T-helper 17 cell (primary cell): ENCODE measurements at regions not wholly inside any gene's neighbourhood (a gene's known extent, or its start where the extent isn't known, plus 50 kb on each side); places are given as distances from the start of the nearest gene placed in this dataset.
"Not testable (repeated sequence)": the region's sequence is repeated elsewhere in the genome, so short reads cannot be mapped to it uniquely, and the experiment has no call there.

Experiments used
- ATAC-seq: fragments of 150-1000 bp; cut with Tn5 transposase; 2 replicates; pipeline ENCODE4 v1.10.0; 2021; ENCODE audit warnings: mild to moderate bottlenecking, moderate library complexity
- DNase-seq, 3 donors: peaks; one replicate each; pipeline versions ENCODE4 v3.0.0 to v3.0.0-alpha.2; 2020 to 2021
- H3K9me3 ChIP-seq: one replicate; pipeline ENCODE4 v1.7.0; 2013; ENCODE audit warnings: low read length, mild to moderate bottlenecking; ENCODE audit not compliant: control insufficient read depth, poor library complexity, severe bottlenecking
- H3K27ac Mint-ChIP-seq: one replicate; pipeline ENCODE4 v1.8.0; 2022; ENCODE audit warnings: mild to moderate bottlenecking, moderate library complexity, mixed read lengths
- H3K27me3 Mint-ChIP-seq: one replicate; pipeline ENCODE4 v1.8.0; 2022; ENCODE audit warnings: mixed read lengths
- H3K36me3 Mint-ChIP-seq: one replicate; pipeline ENCODE4 v1.8.0; 2022; ENCODE audit warnings: low read depth, mixed read lengths
- H3K4me1 Mint-ChIP-seq: one replicate; pipeline ENCODE4 v1.8.0; 2022; ENCODE audit warnings: mild to moderate bottlenecking, mixed read lengths
- H3K4me3 Mint-ChIP-seq: one replicate; pipeline ENCODE4 v1.8.0; 2022; ENCODE audit warnings: mild to moderate bottlenecking, moderate library complexity, mixed read lengths

- Mint-ChIP-seq H3K27me3 (peaks cover 10% of the 10 kb centered on the region), H3K36me3 (peaks cover 3% of the 10 kb centered on the region), H3K4me3 (peak overlapping the region; percentile 96), H3K27ac (peak overlapping the region; percentile 97), H3K4me1 (peaks cover 17% of the 10 kb centered on the region)
- no peaks in the 10 kb centered on the region for H3K9me3 ChIP-seq
- ATAC-seq (peak; percentile 56), DNase-seq (peak in 1 of 3 donors; percentile 20)
Observed at GRCh38 chr6:156686301-156686994, 90.7 kb upstream of the ARID1B start.

GRCh38 chr6:156685823-156686222 is 91.4 kb upstream of the ARID1B start:
- DNase-seq (no peak), ATAC-seq (no peak)
- peaks cover 7% of the 10 kb centered on the region for H3K27me3 Mint-ChIP-seq
- peak overlapping the region; percentile 96 for H3K4me3 Mint-ChIP-seq
- H3K4me1 Mint-ChIP-seq: peaks cover 17% of the 10 kb centered on the region
- peaks cover 3% of the 10 kb centered on the region for H3K36me3 Mint-ChIP-seq
- peak overlapping the region; percentile 97 for H3K27ac Mint-ChIP-seq
- no peaks in the 10 kb centered on the region for H3K9me3 ChIP-seq

- no peaks in the 10 kb centered on the region for H3K9me3 ChIP-seq
- Mint-ChIP-seq H3K27ac (no peak overlapping the region), H3K27me3 (peaks cover 7% of the 10 kb centered on the region), H3K36me3 (peaks cover 3% of the 10 kb centered on the region), H3K4me1 (peaks cover 17% of the 10 kb centered on the region), H3K4me3 (no peak overlapping the region)
- DNase-seq (no peak), ATAC-seq (no peak)
Observed at GRCh38 chr6:156683821-156684220, 93.4 kb upstream of the ARID1B start.

- H3K27me3 Mint-ChIP-seq: no peaks in the 10 kb centered on the region
- H3K4me3 Mint-ChIP-seq: no peak overlapping the region
- ATAC-seq (no peak), DNase-seq (no peak)
- peaks cover 4% of the 10 kb centered on the region for H3K9me3 ChIP-seq
- H3K36me3 Mint-ChIP-seq: no peaks in the 10 kb centered on the region
- no peak overlapping the region for H3K27ac Mint-ChIP-seq
- no peaks in the 10 kb centered on the region for H3K4me1 Mint-ChIP-seq
Observed at GRCh38 chr6:156676721-156677120, 100.5 kb upstream of the ARID1B start.

GRCh38 chr6:156674197-156674596 is 103.0 kb upstream of the ARID1B start:
- no peak for ATAC-seq

GRCh38 chr6:156670097-156670496 is 107.1 kb upstream of the ARID1B start:
- not testable (repeated sequence) for H3K4me3 Mint-ChIP-seq, H3K9me3 ChIP-seq, H3K36me3 Mint-ChIP-seq, H3K27me3 Mint-ChIP-seq, DNase-seq, H3K4me1 Mint-ChIP-seq, H3K27ac Mint-ChIP-seq, ATAC-seq

More at GRCh38 chr6:156674197-156674596, 103.0 kb upstream of the ARID1B start:
- Mint-ChIP-seq H3K36me3 (no peaks in the 10 kb centered on the region), H3K27me3 (no peaks in the 10 kb centered on the region), H3K27ac (no peak overlapping the region), H3K4me1 (no peaks in the 10 kb centered on the region), H3K4me3 (no peak overlapping the region)
- peaks cover 4% of the 10 kb centered on the region for H3K9me3 ChIP-seq
- DNase-seq: no peak

GRCh38 chr6:156662025-156662445 is 115.1 kb upstream of the ARID1B start:
- Mint-ChIP-seq H3K36me3 (peaks cover 3% of the 10 kb centered on the region), H3K4me1 (peaks cover 17% of the 10 kb centered on the region), H3K27me3 (peaks cover 5% of the 10 kb centered on the region), H3K27ac (no peak overlapping the region), H3K4me3 (no peak overlapping the region)
- ATAC-seq (no peak), DNase-seq (no peak)
- H3K9me3 ChIP-seq: no peaks in the 10 kb centered on the region

GRCh38 chr6:156660389-156660788 is 116.8 kb upstream of the ARID1B start:
- Mint-ChIP-seq H3K27me3 (peaks cover 5% of the 10 kb centered on the region), H3K4me1 (peaks cover 17% of the 10 kb centered on the region), H3K36me3 (peaks cover 3% of the 10 kb centered on the region), H3K27ac (no peak overlapping the region), H3K4me3 (no peak overlapping the region)
- no peaks in the 10 kb centered on the region for H3K9me3 ChIP-seq
- no peak for DNase-seq
- no peak for ATAC-seq

GRCh38 chr6:156659822-156660198 is 117.4 kb upstream of the ARID1B start:
- Mint-ChIP-seq H3K27me3 (peaks cover 5% of the 10 kb centered on the region), H3K36me3 (peaks cover 3% of the 10 kb centered on the region), H3K4me3 (no peak overlapping the region), H3K4me1 (peaks cover 17% of the 10 kb centered on the region), H3K27ac (no peak overlapping the region)
- ATAC-seq: no peak
- no peaks in the 10 kb centered on the region for H3K9me3 ChIP-seq
- DNase-seq: no peak

- H3K27ac Mint-ChIP-seq: no peak overlapping the region
- H3K4me3 Mint-ChIP-seq: peak overlapping the region; percentile 5
- peaks cover 17% of the 10 kb centered on the region for H3K4me1 Mint-ChIP-seq
- no peaks in the 10 kb centered on the region for H3K9me3 ChIP-seq
- H3K27me3 Mint-ChIP-seq: peaks cover 5% of the 10 kb centered on the region
- ATAC-seq: peak; percentile 37
- peaks cover 3% of the 10 kb centered on the region for H3K36me3 Mint-ChIP-seq
- DNase-seq: no peak
Observed at GRCh38 chr6:156658966-156659821, 118.0 kb upstream of the ARID1B start.

- no peak for ATAC-seq
- DNase-seq: no peak
- Mint-ChIP-seq H3K4me1 (peaks cover 17% of the 10 kb centered on the region), H3K36me3 (peaks cover 3% of the 10 kb centered on the region), H3K27ac (no peak overlapping the region), H3K4me3 (no peak overlapping the region), H3K27me3 (peaks cover 5% of the 10 kb centered on the region)
- H3K9me3 ChIP-seq: no peaks in the 10 kb centered on the region
Observed at GRCh38 chr6:156658186-156658965, 118.8 kb upstream of the ARID1B start.

GRCh38 chr6:156657296-156657695 is 119.9 kb upstream of the ARID1B start:
- DNase-seq (no peak), ATAC-seq (no peak)
- Mint-ChIP-seq H3K36me3 (peaks cover 3% of the 10 kb centered on the region), H3K27ac (no peak overlapping the region), H3K27me3 (peaks cover 5% of the 10 kb centered on the region), H3K4me3 (no peak overlapping the region), H3K4me1 (peaks cover 17% of the 10 kb centered on the region)
- H3K9me3 ChIP-seq: no peaks in the 10 kb centered on the region
